GM21723 (cell line): ENCODE measurements at regions not wholly inside any gene's neighbourhood (a gene's known extent, or its start where the extent isn't known, plus 50 kb on each side); places are given as distances from the start of the nearest gene placed in this dataset.

ENCODE experiments used
- ATAC-seq: cut with Tn5 transposase; IDR thresholded peaks from one replicate; pipeline ENCODE4 v1.9.1; 2021; ENCODE audit warnings: mild to moderate bottlenecking, moderate library complexity; ENCODE audit not compliant: unreplicated experiment

- peak; percentile 68 for ATAC-seq
Observed at GRCh38 chr4:10949039-10949733, 264.6 kb upstream of the CLNK start.

GRCh38 chr4:10947898-10948297, 263.3 kb upstream of the CLNK start:
- ATAC-seq, result peak; percentile 44

GRCh38 chr4:10944321-10944720, 259.8 kb upstream of the CLNK start:
- no peak for ATAC-seq

- ATAC-seq, result no peak
Observed at GRCh38 chr4:10942156-10942555, 257.6 kb upstream of the CLNK start.

- ATAC-seq, result no peak
Observed at GRCh38 chr4:10929818-10930217, 245.2 kb upstream of the CLNK start.

- no peak for ATAC-seq
Observed at GRCh38 chr4:10925996-10926395, 241.4 kb upstream of the CLNK start.

- ATAC-seq, result no peak
Observed at GRCh38 chr4:10924274-10924673, 239.7 kb upstream of the CLNK start.

GRCh38 chr4:10917566-10917965, 233.0 kb upstream of the CLNK start:
- ATAC-seq, result no peak

- ATAC-seq, result no peak
Observed at GRCh38 chr4:10898072-10898471, 213.5 kb upstream of the CLNK start.

- no peak for ATAC-seq
Observed at GRCh38 chr4:10897076-10897475, 212.5 kb upstream of the CLNK start.

GRCh38 chr4:10893395-10893794, 208.8 kb upstream of the CLNK start:
- ATAC-seq, result peak; percentile 73

- no peak for ATAC-seq
Observed at GRCh38 chr4:10891866-10892265, 207.3 kb upstream of the CLNK start.

- ATAC-seq, result no peak
Observed at GRCh38 chr4:10889819-10890218, 205.3 kb upstream of the CLNK start.

GRCh38 chr4:10879411-10880110, 195.0 kb upstream of the CLNK start:
- no peak for ATAC-seq

- no peak for ATAC-seq
Observed at GRCh38 chr4:10878861-10879260, 194.3 kb upstream of the CLNK start.

- no peak for ATAC-seq
Observed at GRCh38 chr4:10877076-10877475, 192.5 kb upstream of the CLNK start.

GRCh38 chr4:10875144-10875799, 190.7 kb upstream of the CLNK start:
- ATAC-seq, result peak; percentile 64

GRCh38 chr4:10873809-10874208, 189.2 kb upstream of the CLNK start:
- ATAC-seq, result no peak

GRCh38 chr4:10872833-10873517, 188.4 kb upstream of the CLNK start:
- ATAC-seq, result no peak

GRCh38 chr4:10866666-10867065, 182.1 kb upstream of the CLNK start:
- no peak for ATAC-seq

- no peak for ATAC-seq
Observed at GRCh38 chr4:10861036-10861435, 176.5 kb upstream of the CLNK start.
